Muscle layer of duodenum (tissue), 2 donors: ENCODE measurements at regions not wholly inside any gene's neighbourhood (a gene's known extent, or its start where the extent isn't known, plus 50 kb on each side); places are given as distances from the start of the nearest gene placed in this dataset.

Experiments used
- H3K27ac ChIP-seq: one replicate; pipeline ENCODE4 v1.7.0; 2013; ENCODE audit warnings: mild to moderate bottlenecking, low read length
- H3K27me3 ChIP-seq: one replicate; pipeline ENCODE4 v1.7.0; 2013; ENCODE audit warnings: low read depth, mild to moderate bottlenecking, control low read depth, low read length
- H3K36me3 ChIP-seq, 2 donors: one replicate each; pipeline ENCODE4 v1.7.0; 2013; ENCODE audit warnings: low read length in 2 of 2, control low read depth in 1 of 2, mild to moderate bottlenecking in 1 of 2; ENCODE audit not compliant: insufficient read depth in 2 of 2, control insufficient read depth in 1 of 2
- H3K4me1 ChIP-seq, 2 donors: one replicate each; pipeline ENCODE4 v1.7.0; 2013; ENCODE audit warnings: low read length in 2 of 2, mild to moderate bottlenecking in 2 of 2, control low read depth in 1 of 2, moderate library complexity in 1 of 2; ENCODE audit not compliant: insufficient read depth in 2 of 2, control insufficient read depth in 1 of 2
- H3K4me3 ChIP-seq, 2 donors: one replicate each; pipeline ENCODE4 v1.7.0; 2013; ENCODE audit warnings: low read length in 2 of 2, low read depth in 1 of 2, mild to moderate bottlenecking in 1 of 2
- H3K9me3 ChIP-seq, 2 donors: one replicate each; pipeline ENCODE4 v1.7.0; 2013; ENCODE audit warnings: low read length in 2 of 2, control low read depth in 1 of 2, mild to moderate bottlenecking in 1 of 2; ENCODE audit not compliant: control insufficient read depth in 1 of 2
- donor health status: healthy.

DNA sequence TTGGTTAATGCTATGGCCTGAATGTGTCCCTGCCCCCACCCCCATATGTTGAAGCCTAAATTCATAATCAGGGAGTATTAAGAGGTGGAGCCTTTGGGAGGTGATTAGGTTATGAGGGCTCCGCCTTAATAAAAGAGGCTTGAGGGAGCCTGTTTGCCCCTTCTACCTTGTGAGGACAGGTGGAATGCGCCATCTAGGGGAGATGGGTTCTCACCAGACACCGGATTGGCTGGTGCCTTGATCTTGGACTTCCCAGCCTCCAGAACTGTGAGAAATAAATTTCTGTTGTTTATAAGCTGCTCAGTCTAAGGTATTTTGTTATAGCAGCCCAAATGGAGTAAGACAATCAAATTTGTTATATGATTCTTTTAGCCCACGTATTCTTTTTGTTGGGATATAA lies 148.3 kb downstream of the PTCSC3 start:
- Histone ChIP-seq H3K27ac (no peak overlapping the region), H3K4me1 (no peaks in the 10 kb centered on the region), H3K9me3 (no peaks in the 10 kb centered on the region), H3K36me3 (no peaks in the 10 kb centered on the region), H3K4me3 (no peak overlapping the region), H3K27me3 (no peaks in the 10 kb centered on the region)

GRCh38 chr14:36027354-36027753 lies 149.2 kb downstream of the PTCSC3 start:
- no peaks in the 10 kb centered on the region for H3K9me3 ChIP-seq
- H3K4me1 ChIP-seq = no peaks in the 10 kb centered on the region
- H3K27ac ChIP-seq = no peak overlapping the region
- no peaks in the 10 kb centered on the region for H3K27me3 ChIP-seq
- H3K36me3 ChIP-seq = no peaks in the 10 kb centered on the region
- no peak overlapping the region for H3K4me3 ChIP-seq

DNA sequence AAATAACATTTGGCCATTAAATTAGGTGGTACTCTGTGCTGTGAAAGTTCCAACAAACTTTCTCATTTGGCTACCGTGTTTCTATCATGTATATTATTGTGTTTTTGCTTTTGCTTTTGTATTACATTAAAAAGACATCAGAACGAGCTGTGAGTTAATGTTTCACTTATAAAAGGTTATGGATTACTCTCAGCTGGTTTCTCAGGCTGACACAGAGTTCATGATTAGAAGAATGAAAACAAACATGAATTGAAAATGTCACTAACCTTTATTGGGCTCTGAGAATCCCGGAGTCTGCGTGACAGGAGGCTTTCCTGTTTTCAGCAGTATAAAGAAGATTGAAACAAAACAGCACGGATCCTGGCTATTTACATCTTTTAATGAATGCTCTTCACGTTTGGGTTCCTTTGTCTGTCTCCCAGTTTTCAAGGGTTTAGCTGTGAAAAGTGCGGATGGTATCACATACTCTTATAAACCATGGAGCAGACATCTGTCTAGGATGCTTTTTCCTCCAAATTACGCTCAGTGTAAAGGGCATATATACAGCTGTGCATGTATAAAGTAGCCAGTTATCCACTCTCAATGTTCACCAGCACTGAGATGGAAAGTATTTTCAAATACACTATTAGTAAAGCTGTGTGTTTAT lies 153.6 kb downstream of the PTCSC3 start:
- Histone ChIP-seq H3K4me3 (no peak overlapping the region), H3K9me3 (no peaks in the 10 kb centered on the region), H3K4me1 (no peaks in the 10 kb centered on the region), H3K36me3 (no peaks in the 10 kb centered on the region), H3K27ac (no peak overlapping the region), H3K27me3 (no peaks in the 10 kb centered on the region)

- Histone ChIP-seq H3K27ac (no peak overlapping the region), H3K36me3 (no peaks in the 10 kb centered on the region), H3K4me1 (no peaks in the 10 kb centered on the region), H3K9me3 (no peaks in the 10 kb centered on the region), H3K27me3 (no peaks in the 10 kb centered on the region), H3K4me3 (no peak overlapping the region)
Observed at GRCh38 chr14:36021591-36022320, 154.8 kb downstream of the PTCSC3 start.

- H3K4me3 ChIP-seq = no peak overlapping the region
- H3K27me3 ChIP-seq = no peaks in the 10 kb centered on the region
- H3K9me3 ChIP-seq = no peaks in the 10 kb centered on the region
- no peaks in the 10 kb centered on the region for H3K36me3 ChIP-seq
- H3K27ac ChIP-seq = no peak overlapping the region
- no peaks in the 10 kb centered on the region for H3K4me1 ChIP-seq
Observed at GRCh38 chr14:36021030-36021422, 155.5 kb downstream of the PTCSC3 start.

DNA sequence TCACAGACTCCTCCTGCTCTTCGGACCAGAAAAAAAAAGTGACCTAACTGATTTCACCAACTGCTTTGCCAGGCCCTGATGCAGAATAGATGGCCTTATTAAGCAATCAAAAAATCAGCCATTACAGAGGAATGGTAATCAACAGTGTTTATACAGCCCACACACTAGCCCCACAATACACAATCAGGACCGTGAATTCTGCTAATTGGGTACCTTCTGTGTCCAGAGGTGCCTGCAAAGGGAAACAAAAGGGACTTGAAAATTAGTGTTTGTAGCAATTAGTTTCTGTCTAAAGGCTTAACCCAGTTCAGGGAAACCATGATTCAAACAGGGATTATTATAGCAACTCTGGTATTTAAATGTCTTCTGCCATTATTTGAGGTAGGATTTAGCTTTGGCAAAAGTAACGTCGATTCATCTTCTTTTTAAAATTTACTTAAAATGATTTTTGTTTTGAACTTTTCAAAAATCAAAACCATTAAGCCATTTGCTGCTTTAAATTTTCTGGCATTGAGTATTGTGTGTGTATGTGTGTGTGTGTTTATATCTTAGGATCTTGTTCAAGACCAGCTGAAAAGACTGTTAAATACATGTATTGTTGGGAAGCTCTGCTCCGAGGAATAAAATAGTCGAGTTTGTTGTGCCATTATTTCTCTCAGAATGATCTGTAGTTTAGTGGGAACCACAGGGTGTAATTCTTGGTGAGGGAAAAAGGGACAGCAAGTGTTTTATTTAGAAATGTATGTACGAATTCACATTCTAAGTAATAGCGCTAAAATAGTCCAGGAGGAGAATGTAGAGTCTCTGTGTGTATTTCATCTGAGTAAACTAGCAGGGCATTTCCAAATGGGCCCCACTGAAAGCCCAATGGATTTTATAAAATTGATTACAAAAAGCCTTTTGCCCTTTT lies 156.1 kb downstream of the PTCSC3 start:
- Histone ChIP-seq H3K27me3 (no peaks in the 10 kb centered on the region), H3K36me3 (no peaks in the 10 kb centered on the region), H3K9me3 (no peaks in the 10 kb centered on the region), H3K4me3 (no peak overlapping the region), H3K27ac (no peak overlapping the region), H3K4me1 (no peaks in the 10 kb centered on the region)

GRCh38 chr14:36019126-36019525 lies 157.4 kb downstream of the PTCSC3 start:
- Histone ChIP-seq H3K27me3 (no peaks in the 10 kb centered on the region), H3K27ac (no peak overlapping the region), H3K36me3 (no peaks in the 10 kb centered on the region), H3K9me3 (no peaks in the 10 kb centered on the region), H3K4me3 (no peak overlapping the region), H3K4me1 (no peaks in the 10 kb centered on the region)

GRCh38 chr14:36014236-36014635 lies 162.3 kb downstream of the PTCSC3 start:
- no peak overlapping the region for H3K27ac ChIP-seq
- H3K27me3 ChIP-seq = no peaks in the 10 kb centered on the region
- H3K9me3 ChIP-seq = no peaks in the 10 kb centered on the region
- no peak overlapping the region for H3K4me3 ChIP-seq
- H3K36me3 ChIP-seq = no peaks in the 10 kb centered on the region
- no peaks in the 10 kb centered on the region for H3K4me1 ChIP-seq

GRCh38 chr14:36013483-36013882 lies 163.0 kb downstream of the PTCSC3 start:
- H3K4me1 ChIP-seq = no peaks in the 10 kb centered on the region
- H3K9me3 ChIP-seq = no peaks in the 10 kb centered on the region
- H3K27me3 ChIP-seq = no peaks in the 10 kb centered on the region
- H3K36me3 ChIP-seq = no peaks in the 10 kb centered on the region
- H3K4me3 ChIP-seq = no peak overlapping the region
- no peak overlapping the region for H3K27ac ChIP-seq

DNA sequence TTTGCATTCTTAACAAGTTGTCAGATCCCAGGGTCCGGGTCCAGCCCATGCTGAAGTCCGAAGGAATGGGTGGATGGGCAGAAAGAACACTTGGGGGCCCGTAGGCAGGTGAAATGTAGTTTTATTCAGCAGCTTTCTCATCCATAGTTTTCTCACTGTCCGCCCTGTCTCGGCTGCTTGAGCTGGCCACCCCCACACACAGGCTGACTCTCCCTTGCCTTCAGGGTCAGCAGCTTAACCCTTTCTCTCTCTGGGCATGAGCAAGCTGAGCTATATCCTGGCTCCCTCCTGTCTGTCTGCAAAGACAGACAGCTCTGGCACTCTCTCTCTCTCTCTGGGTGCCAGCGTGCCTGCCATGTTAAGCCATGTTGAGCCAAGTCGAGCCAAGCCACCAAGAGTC lies 163.9 kb downstream of the PTCSC3 start:
- H3K9me3 ChIP-seq = no peaks in the 10 kb centered on the region
- no peaks in the 10 kb centered on the region for H3K4me1 ChIP-seq
- no peak overlapping the region for H3K4me3 ChIP-seq
- H3K27ac ChIP-seq = no peak overlapping the region
- no peaks in the 10 kb centered on the region for H3K27me3 ChIP-seq
- H3K36me3 ChIP-seq = no peaks in the 10 kb centered on the region

DNA sequence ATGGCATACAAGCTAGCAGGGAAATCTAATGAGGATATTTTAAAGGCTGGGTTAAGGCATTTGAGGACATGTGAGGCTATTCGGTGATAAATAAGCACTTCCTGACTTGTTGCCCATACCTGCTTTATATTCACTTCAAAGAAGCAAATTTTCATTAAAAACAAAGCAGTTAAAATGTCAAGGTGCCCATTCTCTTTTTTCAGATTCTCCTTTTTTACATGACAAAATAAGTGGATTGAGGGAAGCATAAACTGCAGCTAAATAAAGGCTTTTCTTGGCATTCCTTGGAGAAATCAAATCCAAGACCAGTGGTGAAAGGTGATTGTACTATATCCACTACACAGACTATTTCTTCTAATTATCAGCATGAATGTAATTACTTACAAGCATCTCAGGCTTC lies 166.9 kb downstream of the PTCSC3 start:
- Histone ChIP-seq H3K4me1 (no peaks in the 10 kb centered on the region), H3K27me3 (no peaks in the 10 kb centered on the region), H3K27ac (no peak overlapping the region), H3K9me3 (no peaks in the 10 kb centered on the region), H3K36me3 (no peaks in the 10 kb centered on the region), H3K4me3 (no peak overlapping the region)
